ENCODE measurements at regions not wholly inside any gene's neighbourhood (a gene's known extent, or its start where the extent isn't known, plus 50 kb on each side); places are given as distances from the start of the nearest gene placed in this dataset.

DNA sequence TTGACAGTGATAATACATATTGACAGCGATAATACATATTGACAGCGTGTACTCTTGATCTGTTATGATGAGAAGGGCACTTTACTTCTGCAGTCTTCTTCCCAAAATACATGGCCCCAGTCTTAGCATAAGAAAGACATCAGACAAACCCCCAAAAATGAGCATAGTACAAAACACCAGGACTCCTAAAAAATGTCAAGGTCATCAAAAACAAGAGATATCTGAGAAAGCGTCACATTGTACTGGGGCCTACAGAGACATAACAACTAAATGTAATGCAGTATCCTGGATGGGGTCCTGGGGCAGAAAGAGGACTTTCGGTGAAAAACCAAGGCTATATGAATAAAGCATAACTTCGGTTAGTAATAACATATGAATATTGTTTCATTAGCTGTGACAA is 731.5 kb upstream of the SGCG start:
- no peak for TF ChIP-seq POLR2A (IDR thresholded peaks at IDR 0.05)
- TF ChIP-seq EP300 (IDR thresholded peaks at IDR 0.05), result no peak
